GM23248 (cell line): ENCODE measurements at regions not wholly inside any gene's neighbourhood (a gene's known extent, or its start where the extent isn't known, plus 50 kb on each side); places are given as distances from the start of the nearest gene placed in this dataset.
"Not testable (repeated sequence)": the region's sequence is repeated elsewhere in the genome, so short reads cannot be mapped to it uniquely, and the experiment has no call there.

ENCODE experiments used
- DNase-seq: peaks from one replicate; pipeline ENCODE4 v3.0.0-alpha.2; 2015
- H2AFZ ChIP-seq: fragments of 200-600 bp; sonication (generic); 2 replicates; pipeline ENCODE4 v1.6.1; 2016; ENCODE audit warnings: antibody characterized with exemption
- H3F3A ChIP-seq: fragments of 200-600 bp; sonication (generic); 2 replicates; pipeline ENCODE4 v1.6.1; 2016; ENCODE audit warnings: mild to moderate bottlenecking, antibody characterized with exemption, mixed run types; ENCODE audit not compliant: insufficient read depth
- H3K27ac ChIP-seq: fragments of 200-600 bp; sonication (generic); 2 replicates; pipeline ENCODE4 v1.5.1; 2016; ENCODE audit warnings: mild to moderate bottlenecking
- H3K27me3 ChIP-seq: fragments of 200-600 bp; sonication (generic); replicated peaks from 2 replicates; pipeline ENCODE4 v1.6.1; 2016; ENCODE audit warnings: mild to moderate bottlenecking; ENCODE audit not compliant: insufficient read depth
- H3K36me3 ChIP-seq: fragments of 200-600 bp; sonication (generic); 2 replicates; pipeline ENCODE4 v1.6.1; 2016; ENCODE audit warnings: low read depth, mild to moderate bottlenecking
- H3K4me1 ChIP-seq: fragments of 200-600 bp; sonication (generic); 2 replicates; pipeline ENCODE4 v1.6.1; 2016; ENCODE audit warnings: mild to moderate bottlenecking; ENCODE audit not compliant: insufficient read depth
- H3K4me2 ChIP-seq: fragments of 200-600 bp; sonication (generic); one replicate; pipeline ENCODE4 v1.6.1; 2016; ENCODE audit warnings: mild to moderate bottlenecking; ENCODE audit not compliant: unreplicated experiment
- H3K4me3 ChIP-seq: fragments of 200-600 bp; sonication (generic); 2 replicates; pipeline ENCODE4 v1.5.1; 2016; ENCODE audit warnings: mild to moderate bottlenecking
- H3K79me2 ChIP-seq: fragments of 200-600 bp; sonication (generic); 2 replicates; pipeline ENCODE4 v1.6.1; 2016; ENCODE audit warnings: mild to moderate bottlenecking; ENCODE audit not compliant: insufficient read depth
- H3K9ac ChIP-seq: fragments of 200-600 bp; sonication (generic); 2 replicates; pipeline ENCODE4 v1.6.1; 2016; ENCODE audit warnings: mild to moderate bottlenecking
- H3K9me2 ChIP-seq: fragments of 200-600 bp; sonication (generic); 2 replicates; pipeline ENCODE4 v1.6.1; 2016; ENCODE audit warnings: mixed run types, mild to moderate bottlenecking, moderate library complexity; ENCODE audit not compliant: insufficient read depth
- H3K9me3 ChIP-seq: fragments of 200-600 bp; sonication (generic); one replicate; pipeline ENCODE4 v1.6.1; 2017; ENCODE audit warnings: low read depth
- H4K20me1 ChIP-seq: fragments of 200-600 bp; sonication (generic); 2 replicates; pipeline ENCODE4 v1.6.0; 2016; ENCODE audit not compliant: insufficient read depth
- EZH2 ChIP-seq: fragments of 200-600 bp; sonication (generic); IDR thresholded peaks from 2 replicates; pipeline ENCODE4 v1.6.1; 2018; ENCODE audit warnings: antibody characterized with exemption, mild to moderate bottlenecking; ENCODE audit not compliant: insufficient read depth, poor library complexity, severe bottlenecking
- EZH2phosphoT487 ChIP-seq: fragments of 200-600 bp; sonication (generic); IDR thresholded peaks from 2 replicates; pipeline ENCODE4 v1.6.1; 2018; ENCODE audit warnings: antibody characterized with exemption, moderate library complexity, mild to moderate bottlenecking, low read depth; ENCODE audit not compliant: insufficient read depth
- WGBS, 2 experiments: methylation state at CpG; one replicate each; pipeline ENCODE4 v1.1.6; 2015 to 2017; ENCODE audit warnings: low lambda C conversion rate in 2 of 2, low coverage in 1 of 2; ENCODE audit errors: missing lambda C conversion rate in 2 of 2; 5-methylcytosine and 5-hydroxymethylcytosine counted together
- in situ Hi-C: fragments of 300-500 bp; cut with MboI; formaldehyde crosslinking; loops from 2 replicates; pipeline ENCODE4 v1.15.0; 2020

DNA sequence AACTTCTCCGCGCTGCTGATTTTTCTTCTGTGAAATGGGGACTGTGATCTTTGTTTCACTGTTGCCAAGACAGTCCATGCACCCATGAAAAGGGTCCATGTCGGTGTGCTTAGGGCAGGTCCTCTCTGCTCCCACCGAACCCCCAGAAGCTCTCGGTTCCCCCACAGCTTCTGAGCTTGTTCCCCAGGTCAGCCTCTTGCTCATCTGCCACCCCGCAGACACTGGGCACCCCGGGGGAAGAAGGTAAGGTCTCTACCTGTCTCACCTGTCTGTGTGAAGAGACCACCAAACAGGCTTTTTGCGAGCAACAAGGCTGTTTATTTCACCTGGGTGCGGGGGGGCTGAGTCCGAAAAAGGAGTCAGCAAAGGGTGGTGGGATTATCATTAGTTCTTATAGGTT lies 66.2 kb upstream of the NANOS1 start:
- TF ChIP-seq EZH2 (no peak), EZH2phosphoT487 (no peak)
- Histone ChIP-seq H3K9ac (no peak overlapping the region), H3K9me3 (no peaks in the 10 kb centered on the region), H3K4me3 (no peak overlapping the region), H3K36me3 (no peaks in the 10 kb centered on the region), H3K4me2 (no peak overlapping the region), H3K9me2 (no peaks in the 10 kb centered on the region), H4K20me1 (no peaks in the 10 kb centered on the region), H3F3A (no peaks in the 10 kb centered on the region), H3K27me3 (no peaks in the 10 kb centered on the region), H3K79me2 (no peaks in the 10 kb centered on the region), H2AFZ (no peak overlapping the region), H3K27ac (no peak overlapping the region), H3K4me1 (peaks cover 16% of the 10 kb centered on the region)
- DNase-seq = no peak
- 71 to 73% methylated on average over 10 of the region's 10 CpGs for WGBS, 2 experiments
- in situ Hi-C loops = no loop called here

DNA sequence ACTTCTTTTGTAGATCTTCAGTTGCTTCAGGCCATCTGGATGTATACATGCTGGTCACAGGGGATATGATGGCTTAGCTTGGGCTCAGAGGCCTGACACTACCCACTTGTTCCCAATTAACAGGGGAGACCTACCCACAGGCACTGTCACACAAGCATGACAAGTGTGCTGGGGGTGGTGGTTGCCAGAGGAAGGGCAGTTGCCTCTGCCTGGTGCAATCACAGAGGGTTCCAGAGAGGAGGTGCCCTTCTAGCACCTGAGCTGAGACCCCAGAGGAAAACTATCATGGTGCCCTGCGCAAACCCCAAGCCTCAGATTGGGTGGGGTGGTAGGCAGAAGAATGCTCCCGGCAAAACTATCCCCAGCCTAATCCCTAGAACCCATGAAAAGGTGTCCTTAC lies 65.6 kb upstream of the NANOS1 start:
- in situ Hi-C loops = no loop called here
- Histone ChIP-seq H3K4me1 (peaks cover 12% of the 10 kb centered on the region), H3K36me3 (no peaks in the 10 kb centered on the region), H3K9me3 (no peaks in the 10 kb centered on the region), H3K27ac (0 out of 2 replicates have a peak overlapping the region, but pooled peaks have one; percentile 27), H2AFZ (no peak overlapping the region), H3K9me2 (no peaks in the 10 kb centered on the region), H3K9ac (no peak overlapping the region), H4K20me1 (no peaks in the 10 kb centered on the region), H3F3A (no peaks in the 10 kb centered on the region), H3K4me3 (no peak overlapping the region), H3K4me2 (no peak overlapping the region), H3K27me3 (no peaks in the 10 kb centered on the region), H3K79me2 (no peaks in the 10 kb centered on the region)
- WGBS, 2 experiments = 88 to 92% methylated on average over 2 of the region's 2 CpGs
- no peak for DNase-seq
- no peak for TF ChIP-seq EZH2phosphoT487
- no peak for TF ChIP-seq EZH2

DNA sequence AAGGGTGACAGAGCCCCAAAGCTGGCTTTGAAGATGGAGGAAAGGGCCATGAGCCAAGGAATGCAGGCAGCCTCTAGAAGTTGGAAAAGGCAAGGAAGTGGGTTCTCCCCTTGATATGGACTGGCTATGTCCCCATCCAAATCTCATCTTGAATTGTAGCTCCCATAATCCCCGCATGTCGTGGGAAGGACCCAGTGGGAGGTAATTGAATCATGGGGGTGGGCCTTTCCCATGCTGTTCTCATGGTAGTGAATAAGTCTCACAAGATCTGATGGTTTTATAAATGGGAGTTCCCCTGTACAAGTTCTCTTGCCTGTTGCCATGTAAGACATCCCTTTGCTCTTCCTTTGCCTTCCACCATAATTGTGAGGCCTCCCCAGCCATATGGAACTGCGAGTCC lies 65.0 kb upstream of the NANOS1 start:
- H3K9me3 ChIP-seq, H4K20me1 ChIP-seq, H3F3A ChIP-seq, H3K36me3 ChIP-seq, H2AFZ ChIP-seq, H3K4me3 ChIP-seq, H3K27me3 ChIP-seq, H3K4me1 ChIP-seq, DNase-seq, H3K9ac ChIP-seq, H3K4me2 ChIP-seq, in situ Hi-C loops, H3K27ac ChIP-seq, H3K79me2 ChIP-seq, H3K9me2 ChIP-seq: not testable (repeated sequence)
- WGBS, 2 experiments = 89 to 94% methylated on average over 3 of the region's 3 CpGs

GRCh38 chr10:118965096-118965495 lies 64.4 kb upstream of the NANOS1 start:
- H3K4me3 ChIP-seq = no peak overlapping the region
- no peak overlapping the region for H2AFZ ChIP-seq
- H3K4me1 ChIP-seq = 0 out of 2 replicates have a peak, but pooled peaks cover 2% of the 10 kb centered on the region
- no peaks in the 10 kb centered on the region for H3K27me3 ChIP-seq
- H3F3A ChIP-seq = no peaks in the 10 kb centered on the region
- H3K79me2 ChIP-seq = no peaks in the 10 kb centered on the region
- DNase-seq = no peak
- no peak for TF ChIP-seq EZH2
- TF ChIP-seq EZH2phosphoT487 = no peak
- no peak overlapping the region for H3K9ac ChIP-seq
- no peaks in the 10 kb centered on the region for H3K9me3 ChIP-seq
- no peaks in the 10 kb centered on the region for H3K9me2 ChIP-seq
- H4K20me1 ChIP-seq = no peaks in the 10 kb centered on the region
- H3K4me2 ChIP-seq = no peak overlapping the region
- WGBS, 2 experiments = 83 to 86% methylated on average over 2 of the region's 2 CpGs
- in situ Hi-C loops = no loop called here
- H3K36me3 ChIP-seq = no peaks in the 10 kb centered on the region
- H3K27ac ChIP-seq = no peak overlapping the region

DNA sequence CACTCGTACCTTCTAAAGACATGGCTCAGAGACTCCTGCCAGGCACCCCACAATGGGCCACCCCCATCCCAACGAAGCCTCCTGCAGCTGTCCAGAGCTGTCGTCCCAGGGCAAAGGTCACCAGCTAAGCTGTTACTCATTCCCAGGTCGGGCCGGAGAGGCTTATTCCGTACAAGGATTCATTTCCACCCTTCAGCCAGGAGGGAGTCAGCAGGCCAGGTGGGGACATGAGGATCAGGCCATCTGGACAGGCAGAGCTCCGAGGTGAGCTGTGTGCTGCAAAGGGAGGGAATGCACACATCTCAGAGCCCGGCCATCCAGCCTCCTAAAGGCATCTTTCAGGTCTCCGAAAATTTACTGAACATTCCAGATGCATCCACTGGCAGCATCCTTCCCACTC lies 63.9 kb upstream of the NANOS1 start:
- Histone ChIP-seq H3K4me1 (no peaks in the 10 kb centered on the region), H3K27ac (no peak overlapping the region), H3F3A (no peaks in the 10 kb centered on the region), H3K9me2 (no peaks in the 10 kb centered on the region), H3K4me2 (no peak overlapping the region), H3K9ac (no peak overlapping the region), H3K79me2 (no peaks in the 10 kb centered on the region), H4K20me1 (no peaks in the 10 kb centered on the region), H3K9me3 (no peaks in the 10 kb centered on the region), H3K27me3 (no peaks in the 10 kb centered on the region; the same call in 1 of the 2 replicates), H3K36me3 (no peaks in the 10 kb centered on the region), H3K4me3 (no peak overlapping the region), H2AFZ (no peak overlapping the region)
- in situ Hi-C loops = no loop called here
- TF ChIP-seq EZH2 = no peak
- no peak for TF ChIP-seq EZH2phosphoT487
- DNase-seq = no peak
- 53 to 62% methylated on average over 9 of the region's 9 CpGs for WGBS, 2 experiments
